ENCODE measurements at regions not wholly inside any gene's neighbourhood (a gene's known extent, or its start where the extent isn't known, plus 50 kb on each side); places are given as distances from the start of the nearest gene placed in this dataset.

GRCh38 chr11:70675697-70676374 is 277.5 kb downstream of the CTTN start:
- no peak for DNase-seq (ENCODE audit: low read depth)

GRCh38 chr11:70677232-70677916 is 279.0 kb downstream of the CTTN start:
- no peak for DNase-seq (ENCODE audit: low read depth)

GRCh38 chr11:70678931-70679900 is 280.9 kb downstream of the CTTN start:
- no peak for DNase-seq (ENCODE audit: low read depth)

GRCh38 chr11:70680781-70681281 is 282.5 kb downstream of the CTTN start:
- DNase-seq (ENCODE audit: low read depth): no peak

GRCh38 chr11:70682056-70682455 is 283.7 kb downstream of the CTTN start:
- no peak for DNase-seq (ENCODE audit: low read depth)

- DNase-seq (ENCODE audit: low read depth): no peak
These were observed 284.4 kb downstream of the CTTN start for GRCh38 chr11:70682760-70683159.

- DNase-seq (ENCODE audit: low read depth): no peak
These were observed 289.4 kb downstream of the CTTN start for GRCh38 chr11:70687716-70688115.

- DNase-seq (ENCODE audit: low read depth): no peak
These were observed 289.8 kb downstream of the CTTN start for GRCh38 chr11:70688142-70688541.

- DNase-seq (ENCODE audit: low read depth): no peak
These were observed 291.4 kb downstream of the CTTN start for GRCh38 chr11:70689764-70690163.

GRCh38 chr11:70692131-70692530 is 293.8 kb downstream of the CTTN start:
- DNase-seq (ENCODE audit: low read depth): no peak

GRCh38 chr11:70694371-70694770 is 296.0 kb downstream of the CTTN start:
- no peak for DNase-seq (ENCODE audit: low read depth)

GRCh38 chr11:70695086-70695960 is 297.0 kb downstream of the CTTN start:
- no peak for DNase-seq (ENCODE audit: low read depth)

- DNase-seq (ENCODE audit: low read depth): no peak
These were observed 297.7 kb downstream of the CTTN start for GRCh38 chr11:70696076-70696475.

- no peak for DNase-seq (ENCODE audit: low read depth)
These were observed 298.2 kb downstream of the CTTN start for GRCh38 chr11:70696564-70696963.

- no peak for DNase-seq (ENCODE audit: low read depth)
These were observed 299.4 kb downstream of the CTTN start for GRCh38 chr11:70697701-70698100.

GRCh38 chr11:70698871-70699270 is 300.5 kb downstream of the CTTN start:
- no peak for DNase-seq (ENCODE audit: low read depth)

GRCh38 chr11:70699294-70700221 is 301.2 kb downstream of the CTTN start:
- DNase-seq (ENCODE audit: low read depth): no peak

GRCh38 chr11:70700453-70700852 is 302.1 kb downstream of the CTTN start:
- no peak for DNase-seq (ENCODE audit: low read depth)

GRCh38 chr11:70700871-70701270 is 302.5 kb downstream of the CTTN start:
- DNase-seq (ENCODE audit: low read depth): no peak

GRCh38 chr11:70702040-70702648 is 303.8 kb downstream of the CTTN start:
- no peak for DNase-seq (ENCODE audit: low read depth)

Data from activated T-cell treated with anti-CD3 and anti-CD28 coated beads for 1 hour (primary cell).